CD4-positive, alpha-beta T cell (primary cell): ENCODE measurements at regions not wholly inside any gene's neighbourhood (a gene's known extent, or its start where the extent isn't known, plus 50 kb on each side); places are given as distances from the start of the nearest gene placed in this dataset.

Experiments
- ATAC-seq: fragments of 200-7000 bp; cut with Tn5 transposase; one replicate; pipeline ENCODE4 v1.10.0; 2022; ENCODE audit warnings: mild to moderate bottlenecking; ENCODE audit not compliant: poor library complexity
- CTCF ChIA-PET: fragments of 350-600 bp; sonication (Branson Sonifier 250); formaldehyde crosslinking; loops from one replicate; lab custom pipeline; 2021; ENCODE audit warnings: antibody characterized with exemption, inconsistent platforms; lab: Charles Lee
- POLR2A ChIA-PET: fragments of 350-600 bp; sonication (Branson Sonifier 250); formaldehyde crosslinking; loops from one replicate; lab custom pipeline; 2021; ENCODE audit warnings: antibody characterized with exemption, inconsistent platforms; lab: Charles Lee
- DNase-seq, 14 experiments: peaks; one replicate each; pipeline ENCODE4 v3.0.0-alpha.2; 2013 to 2020; ENCODE audit warnings: mixed read lengths in 2 of 14
- H3K27ac ChIP-seq, 2 donors: one replicate each; pipeline versions ENCODE4 v1.5.1 to v1.7.0; 2013; ENCODE audit warnings: low read length in 2 of 2, low read depth in 1 of 2, mild to moderate bottlenecking in 1 of 2
- H3K27me3 ChIP-seq, 2 experiments: 1 replicate in 1 of 2; 2 replicates in 1 of 2; pipeline versions ENCODE4 v1.6.1 to v1.7.0; 2013; ENCODE audit warnings: low read length in 2 of 2, control low read depth in 1 of 2, mild to moderate bottlenecking in 1 of 2, moderate library complexity in 1 of 2; ENCODE audit not compliant: insufficient read depth in 2 of 2, control insufficient read depth in 1 of 2
- H3K36me3 ChIP-seq: one replicate; pipeline ENCODE4 v1.6.1; 2013; ENCODE audit warnings: low read length, control low read depth; ENCODE audit not compliant: insufficient read depth
- H3K4me1 ChIP-seq: one replicate; pipeline ENCODE4 v1.6.1; 2013; ENCODE audit warnings: low read length, control low read depth; ENCODE audit not compliant: insufficient read depth
- H3K4me3 ChIP-seq: one replicate; pipeline ENCODE4 v1.5.1; 2013; ENCODE audit warnings: mild to moderate bottlenecking, low read length, moderate library complexity
- H3K9me3 ChIP-seq, 2 experiments: 1 replicate in 1 of 2; 2 replicates in 1 of 2; pipeline versions ENCODE4 v1.6.1 to v1.7.0; 2013; ENCODE audit warnings: low read length in 2 of 2, mild to moderate bottlenecking in 2 of 2, control low read depth in 1 of 2, moderate library complexity in 1 of 2; ENCODE audit not compliant: control insufficient read depth in 1 of 2, insufficient read depth in 1 of 2
- H3K27ac Mint-ChIP-seq: one replicate; pipeline ENCODE4 v1.8.0; 2020; ENCODE audit warnings: mixed read lengths
- H3K27me3 Mint-ChIP-seq: one replicate; pipeline ENCODE4 v1.8.0; 2021; ENCODE audit warnings: mixed read lengths
- H3K36me3 Mint-ChIP-seq: one replicate; pipeline ENCODE4 v1.8.0; 2021; ENCODE audit warnings: low read depth, mixed read lengths
- H3K4me1 Mint-ChIP-seq: one replicate; pipeline ENCODE4 v1.8.0; 2021; ENCODE audit warnings: low read depth, mixed read lengths
- H3K4me3 Mint-ChIP-seq: one replicate; pipeline ENCODE4 v1.8.0; 2020; ENCODE audit warnings: mild to moderate bottlenecking, mixed read lengths
- H3K9me3 Mint-ChIP-seq: one replicate; pipeline ENCODE4 v1.8.0; 2020; ENCODE audit warnings: mixed read lengths
- intact Hi-C, 2 experiments: fragments of 100-400 bp; cut with DNase I in 1 of 2; cut with micrococcal nuclease in 1 of 2; formaldehyde crosslinking; loops; one replicate each; pipeline versions ENCODE4 v1.15.1 to v1.9.0; 2023 to 2025; cut with DNase I, micrococcal nuclease
- TF ChIP-seq, protein P1 (sequence below): fragments of 200-600 bp; IDR thresholded peaks from one replicate; pipeline ENCODE4 v1.8.0; 2022; ENCODE audit warnings: antibody characterized with exemption, mild to moderate bottlenecking

DNA sequence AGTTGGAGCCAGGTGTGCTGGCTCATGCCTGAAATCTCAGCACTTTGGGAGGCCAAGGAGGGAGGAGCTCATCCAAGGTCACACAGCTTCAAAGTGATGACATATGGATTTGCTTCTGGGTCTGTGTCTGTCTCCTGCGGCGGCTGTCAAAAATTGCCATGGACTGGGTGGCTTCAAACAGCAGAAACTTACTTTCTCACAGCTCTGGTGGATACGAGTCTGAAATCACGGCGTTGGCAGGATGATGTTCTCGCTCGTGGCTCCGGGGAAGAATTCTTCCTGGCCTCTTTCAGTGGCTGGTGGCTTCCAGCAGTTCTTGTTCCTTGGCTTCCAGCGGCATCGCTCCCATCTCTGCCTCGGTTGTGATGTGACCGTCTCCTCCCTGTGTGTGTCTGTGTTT lies 314.8 kb upstream of the C1orf174 start:
- intact Hi-C loops, result no loop called here
- ATAC-seq (no peak), DNase-seq (no peak)
- Mint-ChIP-seq H3K4me3 (no peak overlapping the region), H3K27ac (no peak overlapping the region), H3K27me3 (peaks cover 16% of the 10 kb centered on the region), H3K9me3 (no peaks in the 10 kb centered on the region), H3K4me1 (no peaks in the 10 kb centered on the region), H3K36me3 (no peaks in the 10 kb centered on the region)
- ChIA-PET CTCF (no interaction called here), POLR2A (no interaction called here)
- Histone ChIP-seq H3K27ac (no peak overlapping the region), H3K27me3 (no peaks in the 10 kb centered on the region), H3K4me1 (no peaks in the 10 kb centered on the region), H3K36me3 (no peaks in the 10 kb centered on the region), H3K9me3 (peaks cover 0 to 22% of the 10 kb centered on the region in 2 experiments), H3K4me3 (no peak overlapping the region)
- TF ChIP-seq, protein P1, sequence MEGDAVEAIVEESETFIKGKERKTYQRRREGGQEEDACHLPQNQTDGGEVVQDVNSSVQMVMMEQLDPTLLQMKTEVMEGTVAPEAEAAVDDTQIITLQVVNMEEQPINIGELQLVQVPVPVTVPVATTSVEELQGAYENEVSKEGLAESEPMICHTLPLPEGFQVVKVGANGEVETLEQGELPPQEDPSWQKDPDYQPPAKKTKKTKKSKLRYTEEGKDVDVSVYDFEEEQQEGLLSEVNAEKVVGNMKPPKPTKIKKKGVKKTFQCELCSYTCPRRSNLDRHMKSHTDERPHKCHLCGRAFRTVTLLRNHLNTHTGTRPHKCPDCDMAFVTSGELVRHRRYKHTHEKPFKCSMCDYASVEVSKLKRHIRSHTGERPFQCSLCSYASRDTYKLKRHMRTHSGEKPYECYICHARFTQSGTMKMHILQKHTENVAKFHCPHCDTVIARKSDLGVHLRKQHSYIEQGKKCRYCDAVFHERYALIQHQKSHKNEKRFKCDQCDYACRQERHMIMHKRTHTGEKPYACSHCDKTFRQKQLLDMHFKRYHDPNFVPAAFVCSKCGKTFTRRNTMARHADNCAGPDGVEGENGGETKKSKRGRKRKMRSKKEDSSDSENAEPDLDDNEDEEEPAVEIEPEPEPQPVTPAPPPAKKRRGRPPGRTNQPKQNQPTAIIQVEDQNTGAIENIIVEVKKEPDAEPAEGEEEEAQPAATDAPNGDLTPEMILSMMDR, result no peak

DNA sequence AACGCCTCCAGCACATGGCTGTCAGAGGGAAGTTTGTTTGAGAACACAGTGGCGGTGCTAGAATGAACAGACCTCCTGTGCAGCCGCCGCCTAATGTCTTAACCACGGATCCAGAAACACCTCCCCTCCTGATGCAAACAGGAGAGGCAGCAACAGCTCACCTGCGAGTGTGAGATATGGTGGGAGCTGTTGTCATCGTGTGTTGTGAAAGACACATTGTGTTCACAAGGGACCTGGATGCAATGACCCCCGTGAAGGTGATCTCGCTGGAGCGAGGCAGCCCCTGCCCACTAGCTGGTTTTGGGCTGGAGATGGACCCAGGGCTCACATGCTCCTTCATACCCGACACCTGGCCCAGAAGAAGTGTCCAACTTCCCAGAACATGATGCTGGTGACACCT lies 315.3 kb upstream of the C1orf174 start:
- POLR2A ChIA-PET, result no interaction called here
- Histone ChIP-seq H3K27ac (no peak overlapping the region), H3K27me3 (no peaks in the 10 kb centered on the region), H3K36me3 (no peaks in the 10 kb centered on the region), H3K4me1 (no peaks in the 10 kb centered on the region), H3K9me3 (peaks cover 0 to 22% of the 10 kb centered on the region in 2 experiments), H3K4me3 (no peak overlapping the region)
- Mint-ChIP-seq H3K4me1 (no peaks in the 10 kb centered on the region), H3K27me3 (peaks cover 22% of the 10 kb centered on the region), H3K9me3 (no peaks in the 10 kb centered on the region), H3K4me3 (no peak overlapping the region), H3K27ac (no peak overlapping the region), H3K36me3 (no peaks in the 10 kb centered on the region)
- no peak for DNase-seq
- intact Hi-C loops, result no loop called here
- CTCF ChIA-PET, result no interaction called here
- no peak for ATAC-seq
- TF ChIP-seq, protein P1, result no peak

DNA sequence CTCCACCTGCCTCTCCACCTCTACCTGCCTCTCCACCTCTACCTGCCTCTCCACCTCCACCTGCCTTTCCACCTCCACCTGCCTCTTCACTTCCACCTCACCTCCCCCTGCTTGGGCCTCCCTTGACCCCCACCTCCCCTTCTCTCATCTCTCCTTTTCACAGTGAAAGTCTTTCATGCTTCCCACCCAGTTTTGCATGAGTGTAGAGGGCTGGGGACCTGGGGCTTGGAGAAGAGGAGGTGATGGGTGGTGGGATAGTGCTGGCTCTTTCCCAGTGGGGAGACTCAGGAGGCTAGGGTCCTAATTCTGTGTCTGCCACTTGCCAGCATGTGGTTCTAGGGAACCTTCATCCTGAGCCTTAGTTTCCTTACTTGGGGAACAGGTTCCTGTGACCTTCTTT lies 316.2 kb upstream of the C1orf174 start:
- Histone ChIP-seq H3K4me1 (no peaks in the 10 kb centered on the region), H3K27ac (no peak overlapping the region), H3K9me3 (peaks cover 0 to 22% of the 10 kb centered on the region in 2 experiments), H3K4me3 (no peak overlapping the region), H3K36me3 (no peaks in the 10 kb centered on the region), H3K27me3 (no peaks in the 10 kb centered on the region)
- DNase-seq (no peak), ATAC-seq (no peak)
- Mint-ChIP-seq H3K27ac (no peak overlapping the region), H3K9me3 (no peaks in the 10 kb centered on the region), H3K4me1 (no peaks in the 10 kb centered on the region), H3K4me3 (no peak overlapping the region), H3K27me3 (peaks cover 23% of the 10 kb centered on the region), H3K36me3 (no peaks in the 10 kb centered on the region)
- CTCF ChIA-PET, result no interaction called here
- POLR2A ChIA-PET, result no interaction called here
- TF ChIP-seq, protein P1, result no peak
- intact Hi-C loops, result no loop called here
